Upper lobe of left lung (tissue), 4 donors: ENCODE measurements at regions not wholly inside any gene's neighbourhood (a gene's known extent, or its start where the extent isn't known, plus 50 kb on each side); places are given as distances from the start of the nearest gene placed in this dataset.

Experiments used
- CTCF ChIP-seq, 6 experiments: fragments of 450-650 bp in 4 of 6; fragments of 200-600 bp in 2 of 6; sonication (generic) in 2 of 6; IDR thresholded peaks; one replicate each; pipeline ENCODE4 v1.5.1; 2016 to 2019; ENCODE audit warnings: antibody characterized with exemption in 6 of 6
- POLR2AphosphoS5 ChIP-seq, 2 donors: sonication (generic); formaldehyde crosslinking; IDR thresholded peaks; one replicate each; pipeline ENCODE4 v1.5.1; 2017; ENCODE audit warnings: antibody characterized with exemption in 2 of 2

- no peak for TF ChIP-seq CTCF (IDR thresholded peaks at IDR 0.05)
- no peak for TF ChIP-seq POLR2AphosphoS5 (IDR thresholded peaks at IDR 0.05)
These were observed 415.0 kb upstream of the BTBD3 start for GRCh38 chr20:11502671-11503070.
